Smooth muscle cell (in vitro differentiated cells): ENCODE measurements at regions not wholly inside any gene's neighbourhood (a gene's known extent, or its start where the extent isn't known, plus 50 kb on each side); places are given as distances from the start of the nearest gene placed in this dataset.
A peak's percentile ranks its signal among the peaks of the same experiment; 100 is the strongest.

Source experiments
- DNase-seq: peaks from one replicate; lab custom pipeline; 2025; ENCODE audit not compliant: unreplicated experiment; lab: John Stamatoyannopoulos, UW
- H2AFZ ChIP-seq: fragments of 200-600 bp; sonication (generic); 2 replicates; pipeline ENCODE4 v1.6.0; 2016; ENCODE audit warnings: antibody characterized with exemption, low read depth, mild to moderate bottlenecking
- H3F3A ChIP-seq: fragments of 200-600 bp; sonication (generic); 2 replicates; pipeline ENCODE4 v1.6.0; 2017; ENCODE audit warnings: antibody characterized with exemption, low read depth
- H3K27ac ChIP-seq: fragments of 200-600 bp; sonication (generic); 2 replicates; pipeline ENCODE4 v1.5.1; 2016; ENCODE audit warnings: low read depth, mild to moderate bottlenecking
- H3K27me3 ChIP-seq: fragments of 200-600 bp; sonication (generic); 2 replicates; pipeline ENCODE4 v1.6.1; 2016; ENCODE audit warnings: low read depth, mild to moderate bottlenecking
- H3K36me3 ChIP-seq: fragments of 200-600 bp; sonication (generic); 2 replicates; pipeline ENCODE4 v1.5.1; 2016; ENCODE audit warnings: low read depth
- H3K4me1 ChIP-seq: fragments of 200-600 bp; sonication (generic); 2 replicates; pipeline ENCODE4 v1.5.1; 2016; ENCODE audit warnings: low read depth
- H3K4me2 ChIP-seq: fragments of 200-600 bp; sonication (generic); 2 replicates; pipeline ENCODE4 v1.6.0; 2016; ENCODE audit warnings: mild to moderate bottlenecking
- H3K4me3 ChIP-seq: fragments of 200-600 bp; sonication (generic); 2 replicates; pipeline ENCODE4 v1.5.1; 2016; ENCODE audit warnings: mild to moderate bottlenecking
- H3K79me2 ChIP-seq: fragments of 200-600 bp; sonication (generic); 2 replicates; pipeline ENCODE4 v1.6.0; 2016; ENCODE audit warnings: low read depth, mild to moderate bottlenecking
- H3K9ac ChIP-seq: fragments of 200-600 bp; sonication (generic); 2 replicates; pipeline ENCODE4 v1.6.0; 2016; ENCODE audit warnings: low read depth
- H3K9me3 ChIP-seq: fragments of 200-600 bp; sonication (generic); replicated peaks from 2 replicates; pipeline ENCODE4 v1.5.1; 2016; ENCODE audit warnings: low read depth
- H4K20me1 ChIP-seq: fragments of 200-600 bp; sonication (generic); 2 replicates; pipeline ENCODE4 v1.6.0; 2016; ENCODE audit warnings: low read depth
- WGBS: methylation state at CpG from one replicate; pipeline ENCODE4 v1.1.7; 2016; ENCODE audit warnings: low lambda C conversion rate; 5-methylcytosine and 5-hydroxymethylcytosine counted together
- TF ChIP-seq, protein P1 (sequence below): fragments of 200-600 bp; sonication (generic); IDR thresholded peaks from 2 replicates; pipeline ENCODE4 v1.5.1; 2017; ENCODE audit warnings: borderline replicate concordance, mild to moderate bottlenecking, antibody characterized with exemption; ENCODE audit not compliant: insufficient read depth, poor library complexity, severe bottlenecking

DNA sequence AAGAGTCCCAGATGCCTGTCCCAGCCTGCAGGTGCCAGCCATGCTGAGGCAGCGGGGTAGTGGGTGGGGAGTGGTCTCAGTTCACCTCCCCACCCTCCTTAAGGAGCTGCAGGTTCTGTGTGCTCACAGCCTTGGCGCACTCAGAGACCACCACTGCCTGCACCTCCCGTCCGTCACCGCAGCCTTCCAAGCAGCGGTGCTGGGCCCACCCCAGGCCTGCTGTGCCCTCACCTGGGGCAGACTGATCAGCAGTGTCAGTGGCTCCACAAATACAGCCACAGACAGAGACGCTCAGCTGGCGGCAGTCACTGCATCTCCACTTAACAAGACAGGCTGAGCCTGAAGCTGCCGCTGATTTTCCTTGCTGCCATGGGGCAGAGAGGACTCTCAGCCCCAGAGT, 120.2 kb downstream of the RFLNA start:
- Histone ChIP-seq H3K4me1 (peaks cover 13% of the 10 kb centered on the region), H3F3A (peaks cover 6% of the 10 kb centered on the region), H3K9ac (no peak overlapping the region), H3K79me2 (peaks cover 52% of the 10 kb centered on the region), H3K27ac (no peak overlapping the region), H3K36me3 (peaks cover 3% of the 10 kb centered on the region), H3K4me3 (no peak overlapping the region), H3K9me3 (no peaks in the 10 kb centered on the region), H4K20me1 (peaks cover 92% of the 10 kb centered on the region), H3K4me2 (no peak overlapping the region), H2AFZ (no peak overlapping the region), H3K27me3 (no peaks in the 10 kb centered on the region)
- WGBS, result 93% methylated on average over 9 of the region's 9 CpGs
- no peak for DNase-seq
- TF ChIP-seq, protein P1, sequence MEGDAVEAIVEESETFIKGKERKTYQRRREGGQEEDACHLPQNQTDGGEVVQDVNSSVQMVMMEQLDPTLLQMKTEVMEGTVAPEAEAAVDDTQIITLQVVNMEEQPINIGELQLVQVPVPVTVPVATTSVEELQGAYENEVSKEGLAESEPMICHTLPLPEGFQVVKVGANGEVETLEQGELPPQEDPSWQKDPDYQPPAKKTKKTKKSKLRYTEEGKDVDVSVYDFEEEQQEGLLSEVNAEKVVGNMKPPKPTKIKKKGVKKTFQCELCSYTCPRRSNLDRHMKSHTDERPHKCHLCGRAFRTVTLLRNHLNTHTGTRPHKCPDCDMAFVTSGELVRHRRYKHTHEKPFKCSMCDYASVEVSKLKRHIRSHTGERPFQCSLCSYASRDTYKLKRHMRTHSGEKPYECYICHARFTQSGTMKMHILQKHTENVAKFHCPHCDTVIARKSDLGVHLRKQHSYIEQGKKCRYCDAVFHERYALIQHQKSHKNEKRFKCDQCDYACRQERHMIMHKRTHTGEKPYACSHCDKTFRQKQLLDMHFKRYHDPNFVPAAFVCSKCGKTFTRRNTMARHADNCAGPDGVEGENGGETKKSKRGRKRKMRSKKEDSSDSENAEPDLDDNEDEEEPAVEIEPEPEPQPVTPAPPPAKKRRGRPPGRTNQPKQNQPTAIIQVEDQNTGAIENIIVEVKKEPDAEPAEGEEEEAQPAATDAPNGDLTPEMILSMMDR, result no peak

DNA sequence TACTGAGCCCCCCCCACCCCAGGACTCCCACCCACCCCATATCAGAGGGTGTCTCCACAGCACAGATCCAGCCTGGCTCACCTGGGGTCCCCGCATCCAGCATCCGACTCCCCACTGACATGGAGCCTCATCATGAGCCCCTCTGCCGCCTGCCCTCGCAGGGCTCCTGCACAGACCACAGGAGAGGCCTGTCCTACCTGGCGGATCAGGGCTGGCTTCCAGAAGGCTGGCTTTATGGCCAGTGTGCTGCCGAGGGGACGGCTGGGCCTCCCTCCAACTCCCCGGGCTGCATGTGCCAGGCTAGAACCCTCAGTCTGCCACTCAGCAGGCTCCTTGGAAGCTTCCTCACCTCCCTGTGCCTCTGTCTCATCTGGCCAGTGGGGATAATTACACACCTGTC, 119.0 kb downstream of the RFLNA start:
- no peak overlapping the region for H3K4me2 ChIP-seq
- H3K27me3 ChIP-seq, result no peaks in the 10 kb centered on the region
- peaks cover 92% of the 10 kb centered on the region for H4K20me1 ChIP-seq
- H3K4me1 ChIP-seq, result peaks cover 13% of the 10 kb centered on the region
- TF ChIP-seq, protein P1, result no peak
- no peaks in the 10 kb centered on the region for H3K36me3 ChIP-seq
- H3K9ac ChIP-seq, result no peak overlapping the region
- H2AFZ ChIP-seq, result no peak overlapping the region
- H3K79me2 ChIP-seq, result peaks cover 56% of the 10 kb centered on the region
- DNase-seq, result no peak
- no peak overlapping the region for H3K27ac ChIP-seq
- WGBS, result 100% methylated on average over 6 of the region's 8 CpGs
- no peak overlapping the region for H3K4me3 ChIP-seq
- H3F3A ChIP-seq, result peaks cover 6% of the 10 kb centered on the region
- H3K9me3 ChIP-seq, result no peaks in the 10 kb centered on the region

DNA sequence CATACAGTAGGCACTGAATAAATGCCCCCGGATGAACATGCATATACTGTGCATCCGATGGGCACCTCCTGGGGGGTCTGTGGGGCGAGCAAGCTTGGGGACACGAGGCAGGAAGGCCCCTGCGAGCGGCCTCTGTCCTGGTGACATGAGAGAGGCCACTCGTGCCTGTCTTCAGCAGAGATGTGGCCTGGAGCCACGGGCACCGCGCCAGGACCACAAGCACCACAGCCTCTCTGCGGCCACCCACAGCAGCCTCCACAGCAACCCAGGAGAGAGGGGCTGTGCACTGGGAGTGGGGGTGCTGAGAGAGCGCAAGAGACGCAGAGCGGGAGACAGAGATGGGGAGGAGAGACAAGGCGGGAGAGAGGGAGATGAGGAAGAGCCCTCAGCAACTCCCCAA, 118.5 kb downstream of the RFLNA start:
- peaks cover 6% of the 10 kb centered on the region for H3F3A ChIP-seq
- H3K4me2 ChIP-seq, result no peak overlapping the region
- no peak overlapping the region for H2AFZ ChIP-seq
- peaks cover 13% of the 10 kb centered on the region for H3K4me1 ChIP-seq
- H3K9me3 ChIP-seq, result no peaks in the 10 kb centered on the region
- WGBS, result 95% methylated on average over 15 of the region's 15 CpGs
- no peak overlapping the region for H3K4me3 ChIP-seq
- no peaks in the 10 kb centered on the region for H3K36me3 ChIP-seq
- TF ChIP-seq, protein P1, result no peak
- H3K9ac ChIP-seq, result no peak overlapping the region
- DNase-seq, result no peak
- H3K27me3 ChIP-seq, result no peaks in the 10 kb centered on the region
- peaks cover 58% of the 10 kb centered on the region for H3K79me2 ChIP-seq
- H4K20me1 ChIP-seq, result peaks cover 94% of the 10 kb centered on the region
- H3K27ac ChIP-seq, result no peak overlapping the region

DNA sequence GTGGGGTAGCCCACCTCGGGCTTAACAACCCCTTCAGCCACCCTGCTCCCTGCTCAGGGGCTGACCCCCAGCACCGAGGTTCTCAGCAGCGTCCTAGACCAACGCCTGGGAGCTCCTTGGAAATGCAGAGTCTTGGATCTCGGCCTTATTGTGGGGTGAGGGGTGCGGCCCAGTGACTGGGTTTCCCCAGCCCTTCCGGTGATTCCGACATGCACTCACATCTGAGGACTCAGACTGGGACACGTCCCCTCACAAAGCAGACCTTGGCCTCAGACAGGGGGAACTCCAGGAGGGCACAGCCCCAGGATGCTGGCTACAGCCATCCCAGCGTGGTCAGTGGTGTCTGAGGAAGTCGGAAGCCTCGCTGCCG, 117.7 kb downstream of the RFLNA start:
- Histone ChIP-seq H3F3A (peaks cover 6% of the 10 kb centered on the region), H4K20me1 (peaks cover 91% of the 10 kb centered on the region), H3K36me3 (no peaks in the 10 kb centered on the region), H3K9ac (no peak overlapping the region), H3K4me1 (peaks cover 13% of the 10 kb centered on the region), H3K4me2 (no peak overlapping the region), H3K4me3 (no peak overlapping the region), H3K79me2 (peaks cover 56% of the 10 kb centered on the region), H3K27ac (peak overlapping the region; percentile 64), H3K27me3 (no peaks in the 10 kb centered on the region), H3K9me3 (no peaks in the 10 kb centered on the region), H2AFZ (no peak overlapping the region)
- TF ChIP-seq, protein P1, result no peak
- no peak for DNase-seq
- 94% methylated on average over 13 of the region's 13 CpGs for WGBS
